KMS-11 (cell line): ENCODE measurements at regions not wholly inside any gene's neighbourhood (a gene's known extent, or its start where the extent isn't known, plus 50 kb on each side); places are given as distances from the start of the nearest gene placed in this dataset.

Source experiments
- H2AFZ ChIP-seq: fragments of 200-600 bp; sonication (generic); 2 replicates; pipeline ENCODE4 v1.6.1; 2016; ENCODE audit warnings: antibody characterized with exemption, mixed run types, low read depth
- H3K27ac ChIP-seq: fragments of 200-600 bp; sonication (generic); 2 replicates; pipeline ENCODE4 v1.6.1; 2016; ENCODE audit warnings: mild to moderate bottlenecking, mixed run types
- H3K27me3 ChIP-seq: fragments of 200-600 bp; sonication (generic); 2 replicates; pipeline ENCODE4 v1.6.1; 2017; ENCODE audit warnings: mild to moderate bottlenecking, low read depth, mixed run types, moderate library complexity; ENCODE audit not compliant: insufficient read depth
- H3K36me3 ChIP-seq: fragments of 200-600 bp; sonication (generic); 2 replicates; pipeline ENCODE4 v1.6.1; 2017; ENCODE audit warnings: mild to moderate bottlenecking, mixed run types; ENCODE audit not compliant: insufficient read depth
- H3K4me1 ChIP-seq: fragments of 200-600 bp; sonication (generic); 2 replicates; pipeline ENCODE4 v1.6.1; 2016; ENCODE audit warnings: mild to moderate bottlenecking, low read depth, mixed run types; ENCODE audit not compliant: poor library complexity, severe bottlenecking
- H3K4me2 ChIP-seq: fragments of 200-600 bp; sonication (generic); 2 replicates; pipeline ENCODE4 v1.7.0; 2016; ENCODE audit warnings: mild to moderate bottlenecking, mixed run types
- H3K4me3 ChIP-seq: fragments of 200-600 bp; sonication (generic); IDR thresholded peaks from 2 replicates; pipeline ENCODE4 v1.6.1; 2017; ENCODE audit warnings: low read depth, low read length, mixed read lengths; ENCODE audit not compliant: insufficient read depth
- H3K79me2 ChIP-seq: fragments of 200-600 bp; sonication (generic); 2 replicates; pipeline ENCODE4 v1.6.1; 2016; ENCODE audit warnings: low read depth, mixed run types; ENCODE audit not compliant: insufficient read depth
- H3K9ac ChIP-seq: fragments of 200-600 bp; sonication (generic); 2 replicates; pipeline ENCODE4 v1.6.1; 2016; ENCODE audit warnings: mild to moderate bottlenecking, mixed run types
- H4K20me1 ChIP-seq: fragments of 200-600 bp; sonication (generic); 2 replicates; pipeline ENCODE4 v1.6.1; 2016; ENCODE audit warnings: mild to moderate bottlenecking, mixed run types; ENCODE audit not compliant: insufficient read depth
- TF ChIP-seq, protein P1 (sequence below): fragments of 200-600 bp; sonication (generic); conservative IDR thresholded peaks from 2 replicates; pipeline ENCODE4 v1.6.1; 2017; ENCODE audit warnings: low read depth, mild to moderate bottlenecking, antibody characterized with exemption, low read length, moderate library complexity, mixed read lengths

DNA sequence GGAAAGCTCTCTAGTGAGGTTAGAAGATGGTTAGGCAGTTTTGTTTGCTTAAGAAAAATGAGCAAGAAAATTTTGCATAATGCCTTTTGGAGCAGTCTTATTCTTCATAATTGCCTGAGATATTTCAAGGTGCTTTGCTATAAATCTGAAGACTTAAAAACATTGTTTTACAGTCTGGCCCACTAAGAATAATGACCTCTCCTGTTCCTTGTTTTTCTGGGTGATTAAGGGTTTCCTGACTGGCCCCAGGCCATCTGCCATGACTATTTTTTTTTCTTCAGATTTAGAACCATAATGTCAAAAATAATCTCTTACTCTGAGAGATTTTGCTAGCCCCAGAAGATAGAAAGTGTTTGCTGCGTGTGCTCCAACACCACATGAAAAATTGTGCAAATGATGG is 72.3 kb upstream of the CENPW start:
- no peak overlapping the region for H3K27ac ChIP-seq
- no peak overlapping the region for H3K9ac ChIP-seq

DNA sequence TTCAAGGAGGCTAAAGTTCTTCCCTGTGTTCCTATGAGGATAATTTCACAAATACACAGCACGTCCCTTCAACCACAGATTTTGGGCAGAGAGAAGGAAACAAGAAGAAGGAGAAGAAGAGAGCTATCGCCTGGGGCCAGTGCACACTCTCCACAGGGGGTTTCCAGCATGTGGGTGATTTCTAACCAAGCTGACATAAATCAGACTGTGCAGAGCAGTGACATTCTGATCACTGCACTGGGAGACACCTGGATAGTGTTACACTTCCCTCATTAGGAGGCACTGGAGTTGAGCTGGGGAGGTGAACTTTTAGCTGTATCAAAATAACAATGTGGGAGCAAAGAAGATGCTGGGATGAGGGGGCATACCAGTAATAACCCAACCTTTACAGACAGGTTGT is 71.8 kb upstream of the CENPW start:
- TF ChIP-seq, protein P1, sequence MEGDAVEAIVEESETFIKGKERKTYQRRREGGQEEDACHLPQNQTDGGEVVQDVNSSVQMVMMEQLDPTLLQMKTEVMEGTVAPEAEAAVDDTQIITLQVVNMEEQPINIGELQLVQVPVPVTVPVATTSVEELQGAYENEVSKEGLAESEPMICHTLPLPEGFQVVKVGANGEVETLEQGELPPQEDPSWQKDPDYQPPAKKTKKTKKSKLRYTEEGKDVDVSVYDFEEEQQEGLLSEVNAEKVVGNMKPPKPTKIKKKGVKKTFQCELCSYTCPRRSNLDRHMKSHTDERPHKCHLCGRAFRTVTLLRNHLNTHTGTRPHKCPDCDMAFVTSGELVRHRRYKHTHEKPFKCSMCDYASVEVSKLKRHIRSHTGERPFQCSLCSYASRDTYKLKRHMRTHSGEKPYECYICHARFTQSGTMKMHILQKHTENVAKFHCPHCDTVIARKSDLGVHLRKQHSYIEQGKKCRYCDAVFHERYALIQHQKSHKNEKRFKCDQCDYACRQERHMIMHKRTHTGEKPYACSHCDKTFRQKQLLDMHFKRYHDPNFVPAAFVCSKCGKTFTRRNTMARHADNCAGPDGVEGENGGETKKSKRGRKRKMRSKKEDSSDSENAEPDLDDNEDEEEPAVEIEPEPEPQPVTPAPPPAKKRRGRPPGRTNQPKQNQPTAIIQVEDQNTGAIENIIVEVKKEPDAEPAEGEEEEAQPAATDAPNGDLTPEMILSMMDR: no peak
- Histone ChIP-seq H3K4me2 (no peak overlapping the region), H3K9ac (no peak overlapping the region), H2AFZ (no peak overlapping the region), H3K4me1 (no peaks in the 10 kb centered on the region), H3K36me3 (no peaks in the 10 kb centered on the region), H3K27me3 (no peaks in the 10 kb centered on the region), H3K4me3 (no peak overlapping the region), H3K79me2 (no peaks in the 10 kb centered on the region), H3K27ac (no peak overlapping the region), H4K20me1 (no peaks in the 10 kb centered on the region)

More for the DNA sequence above, 72.3 kb upstream of the CENPW start:
- no peak overlapping the region for H3K4me3 ChIP-seq
- H2AFZ ChIP-seq: no peak overlapping the region
- no peaks in the 10 kb centered on the region for H3K4me1 ChIP-seq
- TF ChIP-seq, protein P1: no peak
- H3K4me2 ChIP-seq: no peak overlapping the region
- no peaks in the 10 kb centered on the region for H3K36me3 ChIP-seq
- H3K79me2 ChIP-seq: no peaks in the 10 kb centered on the region
- H3K27me3 ChIP-seq: no peaks in the 10 kb centered on the region
- H4K20me1 ChIP-seq: no peaks in the 10 kb centered on the region

DNA sequence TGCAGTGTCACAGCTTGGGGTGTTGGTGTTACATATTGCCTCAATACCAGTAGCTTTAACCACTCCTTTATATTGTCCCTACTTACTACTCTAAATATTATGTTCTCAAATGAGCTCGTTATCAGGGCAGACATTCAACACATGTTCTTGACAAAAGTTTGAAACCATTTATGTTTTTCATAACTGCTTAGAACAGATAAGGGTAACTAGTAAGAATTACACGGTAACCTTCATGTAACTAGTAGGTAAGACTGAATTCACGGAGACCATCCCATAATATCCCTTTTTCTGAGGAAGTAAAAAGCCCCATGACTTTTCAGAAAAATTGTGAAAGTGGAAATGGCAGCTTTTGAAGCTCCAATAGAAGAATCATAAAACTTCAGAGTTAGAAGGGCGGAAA is 59.6 kb upstream of the CENPW start:
- Histone ChIP-seq H2AFZ (no peak overlapping the region), H3K4me3 (no peak overlapping the region), H4K20me1 (no peaks in the 10 kb centered on the region), H3K27me3 (no peaks in the 10 kb centered on the region), H3K36me3 (no peaks in the 10 kb centered on the region), H3K4me2 (no peak overlapping the region), H3K9ac (no peak overlapping the region), H3K79me2 (no peaks in the 10 kb centered on the region), H3K27ac (no peak overlapping the region), H3K4me1 (no peaks in the 10 kb centered on the region)
- TF ChIP-seq, protein P1: no peak

DNA sequence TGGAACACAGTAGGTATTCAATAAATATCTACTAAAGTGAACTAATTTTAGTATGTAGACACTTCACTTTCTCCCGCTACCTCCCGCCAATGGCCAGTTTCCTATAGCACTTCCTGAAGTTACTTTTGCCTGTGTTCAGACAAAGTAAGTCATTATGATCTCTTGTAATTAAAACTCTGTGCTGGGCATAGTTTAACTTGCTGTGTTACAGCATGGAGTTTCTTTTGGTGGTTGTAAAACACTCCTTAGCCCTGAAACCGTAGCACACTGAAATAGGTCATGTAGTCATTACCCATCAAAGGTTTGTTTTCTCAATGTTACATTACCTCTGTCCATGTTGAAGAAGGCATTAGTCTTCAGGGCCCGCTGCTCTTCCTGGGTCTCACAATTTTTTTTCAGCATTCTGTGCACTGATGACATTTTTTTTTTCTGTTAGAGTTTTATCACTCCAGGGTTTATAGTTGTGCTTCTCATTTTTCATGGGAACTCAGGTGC is 54.0 kb upstream of the CENPW start:
- Histone ChIP-seq H3K27me3 (no peaks in the 10 kb centered on the region), H3K4me3 (no peak overlapping the region), H4K20me1 (no peaks in the 10 kb centered on the region), H3K79me2 (no peaks in the 10 kb centered on the region), H3K4me2 (no peak overlapping the region), H2AFZ (no peak overlapping the region), H3K36me3 (no peaks in the 10 kb centered on the region), H3K4me1 (no peaks in the 10 kb centered on the region), H3K9ac (no peak overlapping the region), H3K27ac (no peak overlapping the region)
- TF ChIP-seq, protein P1: no peak
